HepG2 (cell line): ENCODE measurements at regions not wholly inside any gene's neighbourhood (a gene's known extent, or its start where the extent isn't known, plus 50 kb on each side); places are given as distances from the start of the nearest gene placed in this dataset.

Experiments used
- ATAC-seq: fragments of 200-7000 bp; cut with Tn5 transposase; 3 replicates; pipeline ENCODE4 v1.9.1; 2020; ENCODE audit warnings: mild to moderate bottlenecking, moderate library complexity
- BruUV-seq: library from RNA; stranded (reverse); fragments of 400-500 nt; replicated peaks from 2 replicates; lab custom pipeline; 2021; lab: Mats Ljungman, UMichigan
- CTCF ChIA-PET: fragments of 300-600 bp; formaldehyde crosslinking; extraction: SDS; loops from one replicate; lab custom pipeline; 2021; ENCODE audit warnings: low total read pairs, inconsistent platforms, low intra/inter-chr PET ratio; lab: Yijun Ruan, JAX
- POLR2A ChIA-PET: fragments of 350-600 bp; sonication (Branson Sonifier 250); formaldehyde crosslinking; loops from one replicate; lab custom pipeline; 2020; ENCODE audit warnings: antibody characterized with exemption, inconsistent platforms; lab: Yijun Ruan, JAX
- DNase-seq: peaks from one replicate; pipeline ENCODE4 v3.0.0-alpha.2; 2015; ENCODE audit warnings: low spot score
- FAIRE-seq: peaks from 3 replicates; lab custom pipeline; 2011; peaks lifted over from hg19 to GRCh38; lab: Jason Lieb, UNC
- H2AFZ ChIP-seq: one replicate; pipeline ENCODE4 v1.6.1; 2011; ENCODE audit warnings: low read length, inconsistent platforms
- H3K27ac ChIP-seq: fragments of 300-600 bp; 3 replicates; pipeline ENCODE4 v1.8.0; 2011; ENCODE audit warnings: mixed run types, mild to moderate bottlenecking, mixed read lengths, low read length, inconsistent platforms; ENCODE audit not compliant: insufficient read depth; ENCODE audit errors: extremely low read length
- H3K27me3 ChIP-seq, 2 experiments: fragments of 200-600 bp in 1 of 2; 2 replicates in 1 of 2; 3 replicates in 1 of 2; pipeline versions ENCODE4 v1.6.0 to v1.8.0; 2011; ENCODE audit warnings: low read length in 2 of 2, mild to moderate bottlenecking in 2 of 2, moderate library complexity in 2 of 2, inconsistent platforms in 1 of 2; ENCODE audit not compliant: insufficient read depth in 2 of 2, control insufficient read depth in 1 of 2
- H3K36me3 ChIP-seq, 2 experiments: fragments of 200-600 bp in 1 of 2; replicated peaks in 1 of 2; 2 replicates in 1 of 2; 3 replicates in 1 of 2; pipeline versions ENCODE4 v1.5.1 to v1.8.0; 2011; ENCODE audit warnings: low read length in 2 of 2, inconsistent platforms in 1 of 2; ENCODE audit not compliant: insufficient read depth in 2 of 2, control insufficient read depth in 1 of 2
- H3K4me1 ChIP-seq: 2 replicates; pipeline ENCODE4 v1.5.1; 2012; ENCODE audit warnings: low read length, inconsistent platforms; ENCODE audit not compliant: insufficient read depth
- H3K4me2 ChIP-seq: 2 replicates; pipeline ENCODE4 v1.6.0; 2011; ENCODE audit warnings: low read depth, low read length, inconsistent platforms
- H3K4me3 ChIP-seq, 3 experiments: fragments of 200-600 bp in 1 of 3; sonication (generic), shearing (Covaris generic) in 1 of 3; replicated peaks in 1 of 3; 2 replicates each; pipeline ENCODE4 v1.5.1; 2011 to 2016; ENCODE audit warnings: low read length in 3 of 3, inconsistent platforms in 2 of 3, low read depth in 2 of 3, mild to moderate bottlenecking in 2 of 3, control low read depth in 1 of 3, mixed read lengths in 1 of 3; ENCODE audit not compliant: insufficient read depth in 1 of 3
- H3K79me2 ChIP-seq: one replicate; pipeline ENCODE4 v1.6.1; 2011; ENCODE audit warnings: low read length, inconsistent platforms; ENCODE audit not compliant: insufficient read depth
- H3K9ac ChIP-seq: 2 replicates; pipeline ENCODE4 v1.6.0; 2011; ENCODE audit warnings: mild to moderate bottlenecking, low read depth, low read length, inconsistent platforms; ENCODE audit not compliant: insufficient read depth
- H3K9me3 ChIP-seq: 2 replicates; pipeline ENCODE4 v1.5.1; 2012; ENCODE audit warnings: mild to moderate bottlenecking, low read length
- H4K20me1 ChIP-seq: 2 replicates; pipeline ENCODE4 v1.6.0; 2011; ENCODE audit warnings: inconsistent platforms, mild to moderate bottlenecking, low read length, moderate library complexity; ENCODE audit not compliant: insufficient read depth
- DPF2 ChIP-seq: sonication (generic); formaldehyde crosslinking; IDR thresholded peaks from 2 replicates; pipeline ENCODE4 v1.4.0; 2020; ENCODE audit warnings: mild to moderate bottlenecking, low read depth, missing genetic modification reagents, borderline replicate concordance
- HDAC2 ChIP-seq: sonication (generic); formaldehyde crosslinking; IDR thresholded peaks from 2 replicates; pipeline ENCODE4 v1.4.0; 2020; ENCODE audit warnings: missing genetic modification reagents
- HNRNPK ChIP-seq: fragments of 200-400 bp; formaldehyde crosslinking; IDR thresholded peaks from 2 replicates; pipeline ENCODE4 v1.6.1; 2018; ENCODE audit warnings: low read length, low read depth, moderate library complexity, mild to moderate bottlenecking; ENCODE audit not compliant: poor library complexity, severe bottlenecking
- KDM6A ChIP-seq: IDR thresholded peaks from 2 replicates; pipeline ENCODE4 v1.6.1; 2016; ENCODE audit warnings: low read depth
- TAF15 ChIP-seq: fragments of 200-400 bp; formaldehyde crosslinking; IDR thresholded peaks from one replicate; pipeline ENCODE4 v1.6.1; 2018; ENCODE audit warnings: mild to moderate bottlenecking, low read depth, low read length; ENCODE audit not compliant: poor library complexity, severe bottlenecking
- TCF7 ChIP-seq: sonication (generic); IDR thresholded peaks from 2 replicates; pipeline ENCODE4 v1.6.1; 2016; ENCODE audit warnings: antibody characterized with exemption, low read depth
- ZFP90 ChIP-seq: sonication (generic); formaldehyde crosslinking; IDR thresholded peaks from 2 replicates; pipeline ENCODE4 v1.8.0; 2022; ENCODE audit warnings: missing genetic modification reagents, mild to moderate bottlenecking, inconsistent platforms, borderline replicate concordance
- WGBS: methylation state at CpG from one replicate; pipeline ENCODE4 v1.1.6; 2017; ENCODE audit warnings: low lambda C conversion rate; 5-methylcytosine and 5-hydroxymethylcytosine counted together
- in situ Hi-C: cut with HindIII; loops from 2 replicates; pipeline ENCODE4 v1.10.0; 2017; ENCODE audit warnings: low pct_unique_long_range_greater_than_20kb; ENCODE audit not compliant: extremely low pct_ligation_motif_present
- intact Hi-C: fragments of 100-400 bp; cut with micrococcal nuclease; formaldehyde crosslinking; loops from one replicate; pipeline ENCODE4 v1.10.0; 2022; ENCODE audit not compliant: unreplicated experiment
- TF ChIP-seq, protein P1 (sequence below): sonication (generic); formaldehyde crosslinking; IDR thresholded peaks from 2 replicates; pipeline ENCODE4 v1.4.0; 2020; ENCODE audit warnings: missing genetic modification reagents

DNA sequence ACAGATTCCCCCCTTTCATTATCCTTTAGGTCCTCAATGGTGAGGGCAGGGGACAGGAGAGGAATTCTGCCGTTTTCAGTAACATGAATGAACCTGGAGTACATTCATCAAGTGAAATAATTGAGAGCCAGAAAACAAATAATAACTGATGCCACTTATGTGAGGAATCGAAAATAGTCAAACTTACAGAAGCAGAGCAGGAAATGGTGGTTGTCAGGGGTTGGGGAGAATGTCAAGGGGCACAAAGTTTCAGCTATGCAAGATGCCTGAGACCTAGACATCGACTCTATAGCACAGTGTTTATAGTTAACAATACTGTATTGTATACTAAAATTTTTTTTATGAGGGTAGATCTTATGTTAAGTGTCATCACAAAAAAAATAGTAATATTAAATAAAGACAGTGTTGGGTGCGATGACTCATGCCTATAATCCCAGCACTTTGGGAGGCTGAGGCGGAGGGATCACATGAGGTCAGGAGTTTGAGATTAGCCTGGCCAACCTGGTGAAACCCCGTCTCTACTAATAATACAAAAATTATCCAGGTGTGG lies 1219.8 kb downstream of the GATA3 start:
- DNase-seq: no peak
- in situ Hi-C loops (no loop called here), intact Hi-C loops (no loop called here)
- H3K4me1 ChIP-seq: no peaks in the 10 kb centered on the region
- no peak overlapping the region for H2AFZ ChIP-seq
- ATAC-seq: no peak
- BruUV-seq: no TSS peak
- no peaks in the 10 kb centered on the region for H3K9me3 ChIP-seq
- no peaks in the 10 kb centered on the region for H3K27me3 ChIP-seq
- H3K9ac ChIP-seq: no peak overlapping the region
- ChIA-PET POLR2A (no interaction called here), CTCF (no interaction called here)
- H3K4me3 ChIP-seq: no peak overlapping the region
- TF ChIP-seq, protein P1, sequence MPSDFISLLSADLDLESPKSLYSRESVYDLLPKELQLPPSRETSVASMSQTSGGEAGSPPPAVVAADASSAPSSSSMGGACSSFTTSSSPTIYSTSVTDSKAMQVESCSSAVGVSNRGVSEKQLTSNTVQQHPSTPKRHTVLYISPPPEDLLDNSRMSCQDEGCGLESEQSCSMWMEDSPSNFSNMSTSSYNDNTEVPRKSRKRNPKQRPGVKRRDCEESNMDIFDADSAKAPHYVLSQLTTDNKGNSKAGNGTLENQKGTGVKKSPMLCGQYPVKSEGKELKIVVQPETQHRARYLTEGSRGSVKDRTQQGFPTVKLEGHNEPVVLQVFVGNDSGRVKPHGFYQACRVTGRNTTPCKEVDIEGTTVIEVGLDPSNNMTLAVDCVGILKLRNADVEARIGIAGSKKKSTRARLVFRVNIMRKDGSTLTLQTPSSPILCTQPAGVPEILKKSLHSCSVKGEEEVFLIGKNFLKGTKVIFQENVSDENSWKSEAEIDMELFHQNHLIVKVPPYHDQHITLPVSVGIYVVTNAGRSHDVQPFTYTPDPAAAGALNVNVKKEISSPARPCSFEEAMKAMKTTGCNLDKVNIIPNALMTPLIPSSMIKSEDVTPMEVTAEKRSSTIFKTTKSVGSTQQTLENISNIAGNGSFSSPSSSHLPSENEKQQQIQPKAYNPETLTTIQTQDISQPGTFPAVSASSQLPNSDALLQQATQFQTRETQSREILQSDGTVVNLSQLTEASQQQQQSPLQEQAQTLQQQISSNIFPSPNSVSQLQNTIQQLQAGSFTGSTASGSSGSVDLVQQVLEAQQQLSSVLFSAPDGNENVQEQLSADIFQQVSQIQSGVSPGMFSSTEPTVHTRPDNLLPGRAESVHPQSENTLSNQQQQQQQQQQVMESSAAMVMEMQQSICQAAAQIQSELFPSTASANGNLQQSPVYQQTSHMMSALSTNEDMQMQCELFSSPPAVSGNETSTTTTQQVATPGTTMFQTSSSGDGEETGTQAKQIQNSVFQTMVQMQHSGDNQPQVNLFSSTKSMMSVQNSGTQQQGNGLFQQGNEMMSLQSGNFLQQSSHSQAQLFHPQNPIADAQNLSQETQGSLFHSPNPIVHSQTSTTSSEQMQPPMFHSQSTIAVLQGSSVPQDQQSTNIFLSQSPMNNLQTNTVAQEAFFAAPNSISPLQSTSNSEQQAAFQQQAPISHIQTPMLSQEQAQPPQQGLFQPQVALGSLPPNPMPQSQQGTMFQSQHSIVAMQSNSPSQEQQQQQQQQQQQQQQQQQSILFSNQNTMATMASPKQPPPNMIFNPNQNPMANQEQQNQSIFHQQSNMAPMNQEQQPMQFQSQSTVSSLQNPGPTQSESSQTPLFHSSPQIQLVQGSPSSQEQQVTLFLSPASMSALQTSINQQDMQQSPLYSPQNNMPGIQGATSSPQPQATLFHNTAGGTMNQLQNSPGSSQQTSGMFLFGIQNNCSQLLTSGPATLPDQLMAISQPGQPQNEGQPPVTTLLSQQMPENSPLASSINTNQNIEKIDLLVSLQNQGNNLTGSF (CRISPR knock-in tag): no peak
- TF ChIP-seq HNRNPK: peak; percentile 47
- H3K4me2 ChIP-seq: no peak overlapping the region
- no peaks in the 10 kb centered on the region for H4K20me1 ChIP-seq
- no peaks in the 10 kb centered on the region for H3K79me2 ChIP-seq
- no peak for FAIRE-seq
- WGBS: 18% methylated on average over 6 of the region's 6 CpGs
- no peak overlapping the region for H3K27ac ChIP-seq
- H3K36me3 ChIP-seq: no peaks in the 10 kb centered on the region

DNA sequence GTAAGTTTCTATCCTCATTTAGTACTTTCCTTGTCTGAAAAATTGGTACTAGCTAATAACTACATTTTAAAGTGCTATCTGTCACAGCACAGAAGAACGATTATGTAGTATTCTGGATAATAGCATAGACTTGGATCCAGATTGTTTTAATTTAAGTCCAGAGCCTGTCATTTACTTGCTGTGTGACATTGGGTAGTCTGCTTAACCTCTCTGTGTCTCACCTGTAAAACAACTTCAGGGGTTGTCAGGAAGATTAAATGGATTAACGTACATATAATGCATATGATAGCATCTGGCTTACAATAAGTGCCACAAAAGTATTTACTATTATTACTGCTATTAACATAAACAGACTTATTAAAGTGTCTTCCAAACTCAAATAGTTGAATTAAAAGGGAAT lies 1221.4 kb downstream of the GATA3 start:
- Histone ChIP-seq H3K79me2 (no peaks in the 10 kb centered on the region), H3K27ac (no peak overlapping the region), H4K20me1 (no peaks in the 10 kb centered on the region)
- POLR2A ChIA-PET: no interaction called here
- DNase-seq (no peak), FAIRE-seq (no peak)
- in situ Hi-C loops: no loop called here
- BruUV-seq: no TSS peak
- WGBS: 0% methylated on average over 2 of the region's 2 CpGs
- TF ChIP-seq KDM6A (CRISPR knock-in tag) (no peak), ZFP90 (CRISPR knock-in tag) (no peak), HDAC2 (CRISPR knock-in tag) (no peak), DPF2 (no peak), TAF15 (no peak), TCF7 (no peak)
- TF ChIP-seq, all 625 proteins: peak for 0
- intact Hi-C loops: no loop called here
- CTCF ChIA-PET: no interaction called here
- Histone ChIP-seq H3K9ac (no peak overlapping the region), H3K36me3 (no peaks in the 10 kb centered on the region), H3K4me1 (no peaks in the 10 kb centered on the region), H3K9me3 (no peaks in the 10 kb centered on the region), H3K4me2 (no peak overlapping the region), H3K4me3 (no peak overlapping the region), H3K27me3 (no peaks in the 10 kb centered on the region), H2AFZ (no peak overlapping the region)
- ATAC-seq: no peak
